ENCODE measurements at regions not wholly inside any gene's neighbourhood (a gene's known extent, or its start where the extent isn't known, plus 50 kb on each side); places are given as distances from the start of the nearest gene placed in this dataset.
"Not testable (repeated sequence)": the region's sequence is repeated elsewhere in the genome, so short reads cannot be mapped to it uniquely, and the experiment has no call there.

DNA sequence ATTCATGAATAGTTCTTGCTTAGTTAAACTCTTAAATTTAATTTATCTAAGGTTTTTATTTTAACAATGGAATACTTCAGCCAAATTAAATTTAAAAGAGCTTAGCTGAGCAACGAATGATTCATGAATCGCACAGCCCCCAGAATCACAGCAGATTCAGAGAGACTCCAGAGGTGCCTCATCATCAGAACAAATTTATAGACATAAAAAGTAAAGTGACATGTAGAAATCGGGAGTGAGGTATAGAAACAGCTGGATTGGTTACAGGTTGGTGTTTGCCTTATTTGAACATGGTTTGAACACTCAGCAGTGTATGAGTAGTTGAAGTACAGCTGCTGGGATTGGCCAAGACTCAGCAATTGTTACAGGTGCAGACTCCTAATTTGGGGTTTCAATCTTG is 132.7 kb upstream of the MAP3K4 start:
- Histone ChIP-seq H3K27me3 (no peaks in the 10 kb centered on the region), H3K4me3 (no peak overlapping the region), H3K27ac (no peak overlapping the region), H3K4me1 (no peaks in the 10 kb centered on the region), H3K36me3 (no peaks in the 10 kb centered on the region), H3K9ac (no peak overlapping the region), H3K4me2 (no peak overlapping the region), H4K20me1 (no peaks in the 10 kb centered on the region), H3K9me3 (no peaks in the 10 kb centered on the region)
- TF ChIP-seq Cebpa-rat (IDR thresholded peaks at IDR 0.05) = no peak

DNA sequence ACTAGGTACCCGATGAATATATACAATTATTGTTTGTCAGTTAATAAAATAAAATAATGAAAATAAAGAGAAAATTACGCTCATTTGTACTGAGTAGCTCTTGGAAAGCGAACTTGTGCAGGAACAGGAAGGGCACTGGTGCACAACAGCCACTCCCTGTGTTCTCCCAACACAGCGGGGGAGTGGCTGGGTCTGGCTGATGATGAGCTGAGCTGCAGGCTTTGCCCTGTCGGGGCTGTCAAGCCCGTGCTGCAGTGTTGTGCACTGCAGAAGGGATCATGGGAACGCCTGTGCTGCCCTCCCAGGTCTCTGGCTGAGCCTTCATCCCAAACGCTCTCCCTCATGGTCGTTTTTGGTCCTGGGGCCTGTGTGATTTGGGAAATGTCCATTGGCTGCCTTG is 131.7 kb upstream of the MAP3K4 start:
- Histone ChIP-seq H3K4me1 (no peaks in the 10 kb centered on the region), H3K9me3 (no peaks in the 10 kb centered on the region), H4K20me1 (no peaks in the 10 kb centered on the region), H3K4me2 (no peak overlapping the region), H3K4me3 (no peak overlapping the region), H3K36me3 (no peaks in the 10 kb centered on the region), H3K27ac (no peak overlapping the region), H3K27me3 (no peaks in the 10 kb centered on the region), H3K9ac (no peak overlapping the region)
- no peak for TF ChIP-seq Cebpa-rat (IDR thresholded peaks at IDR 0.05)

DNA sequence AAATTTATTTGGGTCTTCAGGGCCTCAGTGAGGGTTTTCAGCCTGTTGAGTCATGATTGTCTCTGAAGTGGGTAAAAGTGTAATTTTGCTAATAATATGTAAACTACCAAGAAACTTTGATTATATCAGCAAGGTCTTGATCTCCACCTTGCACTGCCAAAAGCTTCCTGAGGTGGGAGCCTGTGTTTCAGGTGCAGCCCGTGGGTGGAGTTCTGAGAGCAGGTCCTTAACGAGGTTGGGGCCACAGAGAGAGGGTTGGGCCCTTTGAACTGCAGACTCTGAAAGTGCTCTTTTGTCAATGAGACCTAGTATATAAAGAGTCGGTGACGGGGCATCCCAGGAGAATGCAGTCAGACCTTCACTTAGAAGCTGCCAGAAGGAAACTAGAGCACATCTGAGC is 129.7 kb upstream of the MAP3K4 start:
- Histone ChIP-seq H3K4me1 (no peaks in the 10 kb centered on the region), H3K27me3 (no peaks in the 10 kb centered on the region), H3K4me3 (no peak overlapping the region), H3K27ac (no peak overlapping the region), H4K20me1 (no peaks in the 10 kb centered on the region), H3K9ac (no peak overlapping the region), H3K36me3 (no peaks in the 10 kb centered on the region), H3K9me3 (no peaks in the 10 kb centered on the region), H3K4me2 (no peak overlapping the region)
- TF ChIP-seq Cebpa-rat (IDR thresholded peaks at IDR 0.05) = no peak

DNA sequence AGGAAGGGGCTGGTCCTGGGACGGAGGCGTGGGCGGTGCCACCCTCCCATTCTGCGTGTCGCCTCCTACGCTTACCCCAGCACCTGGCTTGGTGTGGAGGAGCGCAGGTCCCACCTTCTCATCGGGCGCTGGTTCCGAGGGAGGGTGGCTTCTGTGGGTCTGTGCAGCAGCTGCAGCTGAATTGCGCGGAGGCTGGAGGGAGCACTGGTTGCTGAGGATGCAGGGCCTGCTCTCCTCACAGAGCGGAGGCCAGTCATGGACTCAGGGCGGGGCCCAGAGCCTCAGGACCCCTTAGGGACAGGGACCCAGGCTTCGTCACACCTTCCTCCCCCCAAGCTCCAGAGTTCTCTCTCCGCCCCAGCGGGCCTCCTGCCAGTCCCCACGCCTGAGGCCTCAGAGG is 127.8 kb upstream of the MAP3K4 start:
- no peaks in the 10 kb centered on the region for H4K20me1 ChIP-seq
- H3K27me3 ChIP-seq = no peaks in the 10 kb centered on the region
- no peak overlapping the region for H3K27ac ChIP-seq
- H3K4me1 ChIP-seq = no peaks in the 10 kb centered on the region
- no peak overlapping the region for H3K4me2 ChIP-seq
- no peaks in the 10 kb centered on the region for H3K9me3 ChIP-seq
- TF ChIP-seq Cebpa-rat (IDR thresholded peaks at IDR 0.05) = no peak
- no peaks in the 10 kb centered on the region for H3K36me3 ChIP-seq
- H3K9ac ChIP-seq = no peak overlapping the region
- H3K4me3 ChIP-seq = no peak overlapping the region

DNA sequence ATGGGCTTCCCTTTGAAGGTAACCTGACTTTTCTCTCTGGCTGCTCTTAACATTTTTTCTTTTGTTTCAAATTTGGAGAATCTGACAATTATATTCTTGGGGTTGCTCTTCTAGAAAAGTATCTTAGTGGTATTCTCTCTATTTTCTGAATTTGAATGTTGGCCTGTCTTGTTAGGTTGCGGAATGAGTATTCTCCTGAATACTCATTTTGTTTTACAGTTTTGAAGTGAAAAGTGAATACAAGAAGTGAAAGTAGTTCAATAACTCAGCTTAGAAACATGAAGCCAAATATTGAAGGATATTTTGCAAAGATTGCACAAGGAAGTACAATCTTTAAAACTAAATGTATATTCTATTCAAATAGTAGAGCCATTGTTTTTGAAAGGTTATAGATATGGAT is 120.2 kb upstream of the MAP3K4 start:
- Histone ChIP-seq H3K27ac (no peak overlapping the region), H3K36me3 (no peaks in the 10 kb centered on the region), H3K4me2 (no peak overlapping the region), H3K4me1 (no peaks in the 10 kb centered on the region), H3K9me3 (no peaks in the 10 kb centered on the region), H4K20me1 (no peaks in the 10 kb centered on the region), H3K4me3 (no peak overlapping the region), H3K9ac (no peak overlapping the region), H3K27me3 (no peaks in the 10 kb centered on the region)
- TF ChIP-seq Cebpa-rat (IDR thresholded peaks at IDR 0.05) = no peak

DNA sequence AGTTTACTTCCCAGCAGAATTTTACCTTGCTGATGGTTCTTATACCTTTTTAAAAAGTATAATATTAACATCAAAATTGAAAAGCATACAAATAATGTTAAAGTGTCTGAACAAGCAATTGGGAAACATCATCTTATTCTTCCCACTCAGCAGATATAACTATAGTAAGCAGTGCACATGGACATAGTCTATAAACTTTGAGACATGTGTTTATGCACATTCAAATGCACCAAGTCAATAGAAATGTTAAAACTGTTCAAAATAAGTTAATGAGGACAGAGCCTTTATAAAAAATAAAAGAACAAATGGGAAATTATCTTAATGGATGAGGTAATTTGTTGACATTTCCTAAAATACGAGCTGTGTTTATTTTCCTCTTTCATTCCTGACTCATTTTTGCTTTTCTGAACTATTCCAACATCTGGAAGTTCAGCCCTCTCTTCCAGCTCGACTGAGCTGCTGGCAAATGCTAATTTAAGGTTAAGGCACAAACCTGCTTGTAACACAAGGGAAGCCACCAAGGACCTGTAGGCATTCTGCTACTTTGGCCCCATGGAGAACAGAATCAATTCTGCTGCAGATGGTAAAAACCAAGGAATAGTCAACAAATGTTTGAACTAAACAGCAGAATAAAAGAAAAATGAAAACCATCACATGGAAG is 110.3 kb upstream of the MAP3K4 start:
- Histone ChIP-seq H3K36me3 (no peaks in the 10 kb centered on the region), H3K9ac (no peak overlapping the region), H3K4me3 (no peak overlapping the region), H4K20me1 (no peaks in the 10 kb centered on the region), H3K27me3 (no peaks in the 10 kb centered on the region), H3K4me2 (no peak overlapping the region), H3K27ac (no peak overlapping the region), H3K4me1 (no peaks in the 10 kb centered on the region), H3K9me3 (no peaks in the 10 kb centered on the region)
- no peak for TF ChIP-seq Cebpa-rat (IDR thresholded peaks at IDR 0.05)

DNA sequence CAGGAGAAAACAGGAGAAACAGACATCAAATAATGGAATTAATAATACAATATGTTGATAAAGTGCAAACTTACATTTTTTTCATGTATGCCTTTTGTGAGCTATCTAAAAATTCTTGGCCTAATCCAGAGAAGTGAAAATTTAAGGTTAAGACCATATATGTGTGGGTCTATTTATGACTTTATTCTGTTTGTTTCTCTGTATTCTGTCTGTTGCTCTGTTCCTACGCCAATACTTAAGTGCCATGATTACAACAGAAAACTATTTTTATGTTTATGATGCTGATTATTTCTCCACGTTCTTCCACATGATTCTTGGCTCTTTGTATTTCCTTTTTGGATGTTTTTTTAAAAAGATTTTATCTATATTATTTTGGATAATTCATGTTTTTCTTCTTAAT is 109.6 kb upstream of the MAP3K4 start:
- H3K4me2 ChIP-seq = no peak overlapping the region
- TF ChIP-seq Cebpa-rat (IDR thresholded peaks at IDR 0.05) = no peak
- H3K4me1 ChIP-seq = no peaks in the 10 kb centered on the region
- H3K36me3 ChIP-seq = no peaks in the 10 kb centered on the region
- H3K27me3 ChIP-seq = no peaks in the 10 kb centered on the region
- no peak overlapping the region for H3K9ac ChIP-seq
- H3K27ac ChIP-seq = no peak overlapping the region
- H3K9me3 ChIP-seq = no peaks in the 10 kb centered on the region
- H3K4me3 ChIP-seq = no peak overlapping the region
- H4K20me1 ChIP-seq = no peaks in the 10 kb centered on the region

DNA sequence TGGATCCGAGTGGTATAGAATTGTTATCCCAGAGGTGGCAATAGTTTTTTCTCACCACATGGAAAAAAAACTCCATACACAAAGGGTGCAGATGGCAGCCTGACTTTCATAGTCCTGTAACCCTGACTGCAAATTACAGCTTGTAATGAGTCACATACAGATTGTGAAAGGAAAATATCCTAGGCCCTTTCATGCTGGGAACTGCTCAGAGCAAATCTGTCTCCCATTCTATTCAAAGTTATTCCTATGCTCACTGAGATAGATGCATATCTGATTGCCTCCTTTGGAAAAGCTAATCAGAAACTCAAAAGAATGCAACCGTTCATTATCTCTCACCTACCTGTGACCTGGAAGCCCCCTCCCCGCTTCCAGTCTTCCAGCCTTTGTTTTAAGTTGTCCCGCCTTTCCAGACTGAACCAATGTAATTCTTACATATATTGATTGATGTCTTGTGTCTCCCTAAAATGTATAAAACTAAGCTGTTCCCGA is 108.7 kb upstream of the MAP3K4 start:
- no peak overlapping the region for H3K4me3 ChIP-seq
- no peaks in the 10 kb centered on the region for H3K4me1 ChIP-seq

DNA sequence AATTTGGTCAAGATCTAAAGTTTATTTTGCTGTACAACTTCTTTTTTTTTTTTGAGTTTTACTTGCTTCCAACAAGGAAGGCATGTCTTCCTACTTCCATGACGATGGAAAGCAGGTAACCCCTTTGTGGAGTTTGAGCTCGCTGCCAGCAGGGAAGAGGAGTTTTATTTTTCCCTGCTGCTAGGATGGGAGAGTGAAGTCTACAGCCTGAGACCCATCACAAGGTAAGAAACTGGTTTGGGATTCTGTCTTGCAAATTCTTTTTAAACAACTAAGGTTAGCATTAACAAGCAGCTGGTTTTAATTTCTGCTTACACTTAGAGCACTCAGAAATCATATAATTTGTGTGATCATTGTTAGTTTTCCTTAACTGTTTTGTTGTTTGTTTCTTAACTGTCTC is 108.0 kb upstream of the MAP3K4 start:
- Histone ChIP-seq H3K9ac (no peak overlapping the region), H3K27ac (no peak overlapping the region)

More for the DNA sequence above, 108.7 kb upstream of the MAP3K4 start:
- Histone ChIP-seq H3K9me3 (no peaks in the 10 kb centered on the region), H3K36me3 (no peaks in the 10 kb centered on the region), H4K20me1 (no peaks in the 10 kb centered on the region), H3K9ac (no peak overlapping the region), H3K4me2 (no peak overlapping the region), H3K27ac (no peak overlapping the region), H3K27me3 (no peaks in the 10 kb centered on the region)
- no peak for TF ChIP-seq Cebpa-rat (IDR thresholded peaks at IDR 0.05)

DNA sequence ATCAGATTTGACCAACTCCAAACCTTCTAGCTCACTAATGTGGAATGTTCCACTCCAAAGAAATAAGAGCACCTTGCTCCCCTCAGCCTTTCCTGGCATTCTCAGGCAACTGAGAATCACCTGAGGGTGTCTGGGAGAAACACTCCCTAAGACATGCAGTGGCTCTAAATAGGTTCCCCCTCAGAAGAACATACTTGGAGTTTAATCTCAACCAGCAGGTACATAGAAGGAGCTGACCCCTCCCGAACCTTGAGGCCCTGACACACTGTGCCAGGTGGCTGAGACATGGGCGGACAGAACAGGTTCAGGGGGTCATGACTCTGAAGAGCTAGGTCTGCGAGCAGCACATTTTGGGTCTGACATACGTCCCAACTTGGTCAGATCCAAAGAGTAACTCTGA is 107.6 kb upstream of the MAP3K4 start:
- H3K9me3 ChIP-seq = no peaks in the 10 kb centered on the region
- no peaks in the 10 kb centered on the region for H4K20me1 ChIP-seq
- no peaks in the 10 kb centered on the region for H3K4me1 ChIP-seq
- no peak for TF ChIP-seq Cebpa-rat (IDR thresholded peaks at IDR 0.05)
- H3K9ac ChIP-seq = no peak overlapping the region
- no peak overlapping the region for H3K27ac ChIP-seq
- H3K4me3 ChIP-seq = no peak overlapping the region
- no peaks in the 10 kb centered on the region for H3K27me3 ChIP-seq
- H3K36me3 ChIP-seq = no peaks in the 10 kb centered on the region
- no peak overlapping the region for H3K4me2 ChIP-seq

More for the DNA sequence above, 108.0 kb upstream of the MAP3K4 start:
- no peak for TF ChIP-seq Cebpa-rat (IDR thresholded peaks at IDR 0.05)
- Histone ChIP-seq H3K36me3 (no peaks in the 10 kb centered on the region), H3K4me3 (no peak overlapping the region), H3K9me3 (no peaks in the 10 kb centered on the region), H3K27me3 (no peaks in the 10 kb centered on the region), H3K4me2 (no peak overlapping the region), H3K4me1 (no peaks in the 10 kb centered on the region), H4K20me1 (no peaks in the 10 kb centered on the region)

DNA sequence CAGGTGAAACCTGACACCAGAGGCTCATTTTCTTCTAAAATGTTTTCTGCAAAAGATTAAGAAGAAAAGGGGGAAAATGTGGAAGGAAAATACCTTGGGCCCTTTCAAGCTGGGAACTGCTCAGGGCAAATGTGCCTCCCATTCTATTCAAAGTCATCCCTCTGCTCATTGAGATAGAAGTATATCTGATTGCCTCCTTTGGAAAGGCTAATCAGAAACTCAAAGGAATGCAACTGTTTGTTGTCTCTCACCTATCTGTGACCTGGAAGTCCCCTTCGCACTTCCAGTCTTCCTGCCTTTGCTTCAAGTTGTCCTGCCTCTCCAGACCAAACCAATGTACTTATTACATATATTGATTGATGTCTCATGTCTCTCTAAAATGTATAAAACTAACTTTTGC is 102.4 kb upstream of the MAP3K4 start:
- H4K20me1 ChIP-seq, H3K27me3 ChIP-seq, H3K27ac ChIP-seq, H3K4me1 ChIP-seq, H3K9me3 ChIP-seq, H3K4me3 ChIP-seq, H3K9ac ChIP-seq, H3K4me2 ChIP-seq, H3K36me3 ChIP-seq: not testable (repeated sequence)

Measured in BLaER1 (cell line).